Epithelial cell of esophagus (primary cell): ENCODE measurements at regions not wholly inside any gene's neighbourhood (a gene's known extent, or its start where the extent isn't known, plus 50 kb on each side); places are given as distances from the start of the nearest gene placed in this dataset.

Experiments
- DNase-seq: peaks from one replicate; pipeline ENCODE4 v3.0.0; 2010; ENCODE audit warnings: low read depth
- H3K4me3 ChIP-seq: 2 replicates; pipeline ENCODE4 v1.5.1; 2011; ENCODE audit warnings: mild to moderate bottlenecking, low read length, control low read depth
- CTCF ChIP-seq: IDR thresholded peaks from 2 replicates; pipeline ENCODE4 v1.5.1; 2011; ENCODE audit warnings: low read depth, mild to moderate bottlenecking, low read length, control low read depth, inconsistent platforms; ENCODE audit not compliant: insufficient read depth; ENCODE audit errors: missing control alignments

- H3K4me3 ChIP-seq: no peak overlapping the region
- no peak for DNase-seq
- TF ChIP-seq CTCF: no peak
Measured at GRCh38 chr1:218845589-218845988, 328.1 kb upstream of the LYPLAL1 start.

- no peak for DNase-seq
- no peak for TF ChIP-seq CTCF
- no peak overlapping the region for H3K4me3 ChIP-seq
Measured at GRCh38 chr1:218846181-218846580, 327.5 kb upstream of the LYPLAL1 start.

- no peak for TF ChIP-seq CTCF
- no peak for DNase-seq
Measured at GRCh38 chr1:218847089-218847768, 326.4 kb upstream of the LYPLAL1 start.

GRCh38 chr1:218848009-218848408 lies 325.7 kb upstream of the LYPLAL1 start:
- DNase-seq: no peak
- no peak overlapping the region for H3K4me3 ChIP-seq
- TF ChIP-seq CTCF: no peak

More at GRCh38 chr1:218847089-218847768, 326.4 kb upstream of the LYPLAL1 start:
- no peak overlapping the region for H3K4me3 ChIP-seq

GRCh38 chr1:218850367-218850766 lies 323.3 kb upstream of the LYPLAL1 start:
- DNase-seq: no peak
- TF ChIP-seq CTCF: no peak
- no peak overlapping the region for H3K4me3 ChIP-seq

- no peak for DNase-seq
- no peak for TF ChIP-seq CTCF
- H3K4me3 ChIP-seq: no peak overlapping the region
Measured at GRCh38 chr1:218851586-218851985, 322.1 kb upstream of the LYPLAL1 start.

GRCh38 chr1:218852527-218852926 lies 321.2 kb upstream of the LYPLAL1 start:
- no peak overlapping the region for H3K4me3 ChIP-seq
- DNase-seq: no peak
- TF ChIP-seq CTCF: no peak
